A549 (cell line): ENCODE measurements at regions not wholly inside any gene's neighbourhood (a gene's known extent, or its start where the extent isn't known, plus 50 kb on each side); places are given as distances from the start of the nearest gene placed in this dataset.

ENCODE experiments used
- RAD21 ChIP-seq, 2 experiments: fragments of >200 bp in 1 of 2; sonication (Bioruptor Twin) in 1 of 2; formaldehyde crosslinking in 1 of 2; IDR thresholded peaks in 1 of 2; conservative IDR thresholded peaks in 1 of 2; 2 replicates in 1 of 2; 3 replicates in 1 of 2; pipeline ENCODE4 v1.6.1; 2012 to 2018; ENCODE audit warnings: inconsistent platforms in 1 of 2
- TF ChIP-seq, protein P1 (sequence below): fragments of >200 bp; sonication (Bioruptor Twin); formaldehyde crosslinking; IDR thresholded peaks from 3 replicates; pipeline ENCODE4 v1.5.1; 2016
- TF ChIP-seq, protein P2 (sequence below): fragments of 200-600 bp; sonication (generic); IDR thresholded peaks from 2 replicates; pipeline ENCODE4 v1.6.1; 2016; ENCODE audit warnings: antibody characterized with exemption, mild to moderate bottlenecking, moderate library complexity
- TF ChIP-seq, protein P3 (sequence below): IDR thresholded peaks from 2 replicates; pipeline ENCODE4 v1.6.1; 2012; ENCODE audit warnings: low read depth, borderline replicate concordance
- TF ChIP-seq, protein P4 (sequence below): IDR thresholded peaks from 2 replicates; pipeline ENCODE4 v1.6.1; 2012

DNA sequence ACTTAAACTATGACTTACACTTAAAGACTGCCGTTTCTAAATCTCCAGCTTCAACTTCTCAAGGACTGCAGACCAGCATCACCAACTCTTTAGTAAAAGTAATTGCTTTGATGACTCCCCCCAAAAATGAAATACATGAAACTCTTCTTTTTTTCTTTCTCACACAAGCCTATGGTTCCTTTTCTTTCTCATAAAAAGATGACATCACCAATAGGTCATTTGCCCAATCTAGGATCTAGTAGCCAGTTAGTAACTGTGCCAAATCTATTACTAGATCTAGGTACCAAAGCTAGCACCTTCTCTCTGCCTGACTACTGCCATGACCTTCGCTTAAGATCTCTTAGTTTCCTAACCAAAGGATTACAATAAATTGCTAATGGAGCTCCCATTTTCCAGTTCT lies 1266.0 kb upstream of the ADGRL4 start:
- TF ChIP-seq, protein P1, sequence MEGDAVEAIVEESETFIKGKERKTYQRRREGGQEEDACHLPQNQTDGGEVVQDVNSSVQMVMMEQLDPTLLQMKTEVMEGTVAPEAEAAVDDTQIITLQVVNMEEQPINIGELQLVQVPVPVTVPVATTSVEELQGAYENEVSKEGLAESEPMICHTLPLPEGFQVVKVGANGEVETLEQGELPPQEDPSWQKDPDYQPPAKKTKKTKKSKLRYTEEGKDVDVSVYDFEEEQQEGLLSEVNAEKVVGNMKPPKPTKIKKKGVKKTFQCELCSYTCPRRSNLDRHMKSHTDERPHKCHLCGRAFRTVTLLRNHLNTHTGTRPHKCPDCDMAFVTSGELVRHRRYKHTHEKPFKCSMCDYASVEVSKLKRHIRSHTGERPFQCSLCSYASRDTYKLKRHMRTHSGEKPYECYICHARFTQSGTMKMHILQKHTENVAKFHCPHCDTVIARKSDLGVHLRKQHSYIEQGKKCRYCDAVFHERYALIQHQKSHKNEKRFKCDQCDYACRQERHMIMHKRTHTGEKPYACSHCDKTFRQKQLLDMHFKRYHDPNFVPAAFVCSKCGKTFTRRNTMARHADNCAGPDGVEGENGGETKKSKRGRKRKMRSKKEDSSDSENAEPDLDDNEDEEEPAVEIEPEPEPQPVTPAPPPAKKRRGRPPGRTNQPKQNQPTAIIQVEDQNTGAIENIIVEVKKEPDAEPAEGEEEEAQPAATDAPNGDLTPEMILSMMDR: no peak
- TF ChIP-seq RAD21 (conservative IDR thresholded peaks at IDR 0.05 in 1 of 2, IDR thresholded peaks at IDR 0.05 in 1 of 2): no peak
- TF ChIP-seq, protein P2, sequence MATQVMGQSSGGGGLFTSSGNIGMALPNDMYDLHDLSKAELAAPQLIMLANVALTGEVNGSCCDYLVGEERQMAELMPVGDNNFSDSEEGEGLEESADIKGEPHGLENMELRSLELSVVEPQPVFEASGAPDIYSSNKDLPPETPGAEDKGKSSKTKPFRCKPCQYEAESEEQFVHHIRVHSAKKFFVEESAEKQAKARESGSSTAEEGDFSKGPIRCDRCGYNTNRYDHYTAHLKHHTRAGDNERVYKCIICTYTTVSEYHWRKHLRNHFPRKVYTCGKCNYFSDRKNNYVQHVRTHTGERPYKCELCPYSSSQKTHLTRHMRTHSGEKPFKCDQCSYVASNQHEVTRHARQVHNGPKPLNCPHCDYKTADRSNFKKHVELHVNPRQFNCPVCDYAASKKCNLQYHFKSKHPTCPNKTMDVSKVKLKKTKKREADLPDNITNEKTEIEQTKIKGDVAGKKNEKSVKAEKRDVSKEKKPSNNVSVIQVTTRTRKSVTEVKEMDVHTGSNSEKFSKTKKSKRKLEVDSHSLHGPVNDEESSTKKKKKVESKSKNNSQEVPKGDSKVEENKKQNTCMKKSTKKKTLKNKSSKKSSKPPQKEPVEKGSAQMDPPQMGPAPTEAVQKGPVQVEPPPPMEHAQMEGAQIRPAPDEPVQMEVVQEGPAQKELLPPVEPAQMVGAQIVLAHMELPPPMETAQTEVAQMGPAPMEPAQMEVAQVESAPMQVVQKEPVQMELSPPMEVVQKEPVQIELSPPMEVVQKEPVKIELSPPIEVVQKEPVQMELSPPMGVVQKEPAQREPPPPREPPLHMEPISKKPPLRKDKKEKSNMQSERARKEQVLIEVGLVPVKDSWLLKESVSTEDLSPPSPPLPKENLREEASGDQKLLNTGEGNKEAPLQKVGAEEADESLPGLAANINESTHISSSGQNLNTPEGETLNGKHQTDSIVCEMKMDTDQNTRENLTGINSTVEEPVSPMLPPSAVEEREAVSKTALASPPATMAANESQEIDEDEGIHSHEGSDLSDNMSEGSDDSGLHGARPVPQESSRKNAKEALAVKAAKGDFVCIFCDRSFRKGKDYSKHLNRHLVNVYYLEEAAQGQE: no peak
- TF ChIP-seq, protein P3, sequence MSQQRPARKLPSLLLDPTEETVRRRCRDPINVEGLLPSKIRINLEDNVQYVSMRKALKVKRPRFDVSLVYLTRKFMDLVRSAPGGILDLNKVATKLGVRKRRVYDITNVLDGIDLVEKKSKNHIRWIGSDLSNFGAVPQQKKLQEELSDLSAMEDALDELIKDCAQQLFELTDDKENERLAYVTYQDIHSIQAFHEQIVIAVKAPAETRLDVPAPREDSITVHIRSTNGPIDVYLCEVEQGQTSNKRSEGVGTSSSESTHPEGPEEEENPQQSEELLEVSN: no peak
- TF ChIP-seq, protein P4, sequence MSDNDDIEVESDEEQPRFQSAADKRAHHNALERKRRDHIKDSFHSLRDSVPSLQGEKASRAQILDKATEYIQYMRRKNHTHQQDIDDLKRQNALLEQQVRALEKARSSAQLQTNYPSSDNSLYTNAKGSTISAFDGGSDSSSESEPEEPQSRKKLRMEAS: no peak
